GM18858 (cell line): ENCODE measurements at regions not wholly inside any gene's neighbourhood (a gene's known extent, or its start where the extent isn't known, plus 50 kb on each side); places are given as distances from the start of the nearest gene placed in this dataset.
A peak's percentile ranks its signal among the peaks of the same experiment; 100 is the strongest.
"Not testable (repeated sequence)": the region's sequence is repeated elsewhere in the genome, so short reads cannot be mapped to it uniquely, and the experiment has no call there.

ENCODE experiments used
- ATAC-seq: cut with Tn5 transposase; IDR thresholded peaks from one replicate; pipeline ENCODE4 v1.9.1; 2021; ENCODE audit not compliant: unreplicated experiment

DNA sequence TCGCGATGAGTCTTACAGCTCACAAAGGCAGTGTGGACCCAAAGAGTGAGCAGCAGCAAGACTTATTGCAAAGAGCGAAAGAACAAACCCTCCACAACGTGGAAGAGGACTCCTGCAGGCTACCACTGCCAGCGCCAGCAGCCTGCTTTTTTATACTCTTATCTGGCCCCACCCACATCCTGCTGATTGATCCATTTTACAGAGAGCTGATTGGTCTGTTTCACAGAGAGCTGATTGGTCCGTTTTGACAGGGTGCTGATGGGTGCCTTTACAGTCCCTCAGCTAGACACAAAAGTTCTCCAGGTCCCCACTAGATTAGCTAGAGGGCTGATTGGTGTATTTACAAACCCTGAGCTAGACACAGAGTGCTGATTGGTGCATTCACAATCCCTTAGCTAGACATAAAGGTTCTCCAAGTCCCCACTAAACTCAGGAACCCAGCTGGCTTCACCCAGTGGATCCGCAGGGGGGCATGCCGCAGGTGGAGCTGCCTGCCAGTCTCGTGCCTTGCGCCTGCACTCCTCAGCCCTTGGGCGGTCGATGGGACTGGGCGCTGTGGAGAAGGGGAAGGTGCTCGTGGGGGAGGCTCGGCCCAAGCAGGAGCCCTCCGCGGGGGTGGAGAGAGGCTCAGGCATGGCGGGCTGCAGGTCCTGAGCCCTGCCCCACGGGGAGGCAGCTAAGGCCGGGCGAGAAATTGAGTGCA is 75.7 kb downstream of the QDPR start:
- ATAC-seq, result not testable (repeated sequence)

DNA sequence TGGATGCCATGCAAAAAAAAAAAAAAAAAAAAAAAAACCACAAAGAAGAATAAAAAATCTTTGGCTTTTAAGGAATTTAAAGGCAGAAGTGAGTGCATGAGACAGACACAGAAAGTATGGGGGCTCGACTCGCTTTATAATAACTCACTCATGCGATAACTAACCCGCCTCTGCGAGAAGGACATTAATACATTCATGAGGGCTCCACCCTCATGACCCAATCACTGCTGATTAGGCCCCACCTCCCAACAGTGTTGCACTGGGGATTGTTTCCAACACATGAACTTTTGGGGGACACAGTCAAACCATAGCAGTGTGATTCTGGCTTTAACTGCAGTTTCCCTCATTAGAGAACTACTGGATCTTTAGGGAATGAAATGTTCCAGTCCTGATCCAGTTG is 78.1 kb downstream of the QDPR start:
- ATAC-seq, result no peak

DNA sequence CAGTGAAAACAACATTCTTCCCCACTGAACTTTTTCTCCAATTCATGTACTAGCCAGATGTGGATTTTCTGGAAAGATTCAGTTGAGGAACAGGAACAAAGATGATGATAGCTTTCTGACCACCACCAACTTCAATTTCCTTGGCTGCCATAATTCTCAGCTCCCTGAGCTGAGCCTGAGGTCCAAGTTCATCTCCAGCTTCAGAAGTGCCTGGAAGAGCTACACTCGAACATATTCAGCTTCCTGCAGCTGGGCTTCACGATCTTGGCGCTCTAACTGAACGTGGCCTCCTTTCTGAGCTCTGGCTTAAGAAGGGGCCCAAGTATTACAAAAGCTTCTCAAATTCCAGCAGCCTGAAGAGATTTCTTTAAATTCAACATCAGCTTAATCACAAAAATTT is 83.9 kb downstream of the QDPR start:
- ATAC-seq, result no peak

DNA sequence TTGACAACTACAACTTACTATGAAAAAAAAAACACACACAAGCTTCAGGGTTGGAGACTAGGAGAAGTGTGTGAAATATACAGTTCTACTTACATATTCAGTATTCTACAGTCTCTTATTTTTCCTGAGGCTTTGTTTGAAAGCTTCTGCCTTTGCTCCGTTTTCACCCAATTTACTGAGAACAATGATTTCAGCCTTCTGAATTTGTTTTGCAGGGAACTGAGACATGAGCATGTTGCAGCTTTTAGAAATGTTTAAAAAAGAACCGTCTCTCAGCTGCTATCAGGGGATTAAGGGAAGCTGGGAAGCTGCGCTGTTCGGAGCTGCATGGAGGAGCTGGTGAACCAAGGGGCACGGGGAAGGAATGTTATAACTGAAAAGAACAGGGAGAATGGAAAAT is 85.7 kb downstream of the QDPR start:
- no peak for ATAC-seq

DNA sequence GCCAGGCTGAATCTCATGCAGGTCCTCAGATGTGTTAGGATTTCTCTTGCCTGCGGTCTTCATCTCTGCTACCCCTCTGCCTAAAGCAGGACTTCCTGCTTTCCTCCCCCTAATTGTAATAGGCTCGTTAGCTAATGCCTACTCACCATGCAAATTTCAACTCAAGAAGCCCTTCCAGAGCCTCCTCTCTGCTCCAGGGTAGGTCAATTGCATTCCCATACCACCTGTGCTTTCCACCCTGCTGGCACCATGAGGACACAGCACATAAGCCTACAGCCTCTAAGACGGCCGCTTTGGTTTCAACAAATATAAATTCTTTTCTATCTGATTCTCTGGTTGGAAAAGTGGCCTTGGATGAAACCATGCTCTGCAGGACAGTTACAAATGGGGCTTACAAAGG is 93.9 kb downstream of the QDPR start:
- ATAC-seq, result no peak

DNA sequence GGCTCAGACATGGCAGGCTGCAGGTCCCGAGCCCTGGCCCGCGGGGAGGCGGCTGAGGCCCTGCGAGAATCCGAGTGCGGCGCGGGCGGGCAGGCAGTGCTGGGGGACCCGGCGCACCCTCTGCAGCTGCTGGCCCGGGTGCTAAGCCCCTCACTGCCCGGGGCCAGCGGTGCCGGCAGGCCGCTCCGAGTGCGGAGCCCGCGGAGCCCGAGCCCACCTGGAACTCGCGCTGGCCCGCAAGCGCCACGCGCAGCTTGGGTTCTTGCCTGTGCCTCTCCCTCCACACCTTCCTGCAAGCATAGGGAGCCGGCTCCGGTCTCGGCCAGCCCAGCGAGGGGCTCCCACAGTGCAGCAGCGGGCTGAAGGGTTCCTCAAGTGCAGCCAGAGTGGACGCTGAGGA is 97.5 kb downstream of the QDPR start:
- no peak for ATAC-seq

DNA sequence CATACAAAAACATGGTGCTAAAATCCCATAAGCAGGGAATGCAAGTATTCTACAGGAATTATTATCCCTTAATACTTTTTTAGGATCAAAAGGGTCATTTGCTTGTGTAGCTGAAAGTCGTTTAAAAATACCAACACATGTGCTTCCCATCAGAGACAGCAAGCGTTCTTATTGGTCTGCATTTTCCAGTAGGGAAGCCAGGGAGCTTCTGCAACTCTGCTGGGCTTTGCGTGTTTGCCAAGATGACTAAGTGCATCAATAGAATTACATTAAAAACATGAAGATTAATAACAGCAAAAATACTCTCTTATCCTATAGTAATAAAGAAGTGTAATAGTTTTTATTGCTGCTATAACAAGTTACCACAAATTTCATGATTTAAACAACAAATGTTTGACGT is 111.2 kb downstream of the QDPR start:
- no peak for ATAC-seq

DNA sequence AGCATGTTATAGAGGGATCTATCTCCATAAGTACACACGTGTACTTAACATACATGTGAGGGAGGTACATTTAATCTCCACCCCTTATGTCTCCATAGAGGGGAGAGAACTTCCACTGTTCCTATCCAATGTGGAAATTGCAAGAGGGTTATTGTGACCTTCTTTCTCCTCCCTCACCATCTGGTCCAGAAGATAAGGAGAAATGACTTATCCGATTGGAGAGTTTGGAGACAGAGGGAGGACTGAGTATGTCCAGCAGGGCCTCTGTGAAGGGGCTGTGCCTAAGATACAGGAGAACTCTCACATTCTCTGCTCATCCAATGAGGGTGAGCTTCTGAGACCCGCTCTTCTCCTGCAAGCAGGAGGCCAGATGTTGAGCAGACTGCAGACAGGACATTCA is 113.1 kb downstream of the QDPR start:
- no peak for ATAC-seq

DNA sequence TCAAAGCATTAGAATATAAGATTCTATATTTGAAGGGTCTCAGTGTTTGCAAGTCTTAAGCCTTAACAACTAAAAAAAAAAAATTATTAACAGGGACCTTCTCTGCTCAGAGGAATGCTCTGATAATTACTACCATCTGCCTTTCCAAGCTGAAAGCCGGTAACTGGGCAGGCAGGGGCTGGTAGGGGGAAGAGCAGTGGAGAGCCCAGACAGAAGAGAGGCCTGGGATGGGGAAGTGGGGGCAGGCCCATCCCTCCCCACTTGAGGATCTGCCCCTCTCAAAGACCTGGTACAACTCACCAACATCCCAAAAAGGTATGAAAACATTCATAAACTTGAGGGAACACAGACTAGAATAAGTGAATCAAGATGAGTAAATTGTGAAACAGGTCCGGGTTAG is 113.9 kb downstream of the QDPR start:
- ATAC-seq, result no peak

DNA sequence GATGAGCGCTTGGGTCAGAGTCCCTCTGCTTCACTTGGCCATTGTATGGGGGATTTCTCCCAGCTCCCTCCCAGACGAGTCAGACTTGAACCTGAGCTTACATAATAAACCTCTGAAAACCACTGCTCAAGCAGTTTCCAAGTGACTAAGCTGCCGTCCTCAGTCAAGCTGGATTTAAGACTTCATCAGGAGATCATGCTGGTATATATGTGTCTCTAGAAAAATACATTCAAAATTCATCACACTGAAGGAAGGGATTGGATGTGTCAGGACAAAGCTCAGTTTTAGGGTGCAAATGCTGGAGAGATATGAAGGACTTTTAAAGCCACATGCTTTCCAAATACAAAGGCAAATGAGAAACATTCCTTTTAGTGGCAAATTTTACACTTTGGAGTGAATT is 114.3 kb downstream of the QDPR start:
- no peak for ATAC-seq

DNA sequence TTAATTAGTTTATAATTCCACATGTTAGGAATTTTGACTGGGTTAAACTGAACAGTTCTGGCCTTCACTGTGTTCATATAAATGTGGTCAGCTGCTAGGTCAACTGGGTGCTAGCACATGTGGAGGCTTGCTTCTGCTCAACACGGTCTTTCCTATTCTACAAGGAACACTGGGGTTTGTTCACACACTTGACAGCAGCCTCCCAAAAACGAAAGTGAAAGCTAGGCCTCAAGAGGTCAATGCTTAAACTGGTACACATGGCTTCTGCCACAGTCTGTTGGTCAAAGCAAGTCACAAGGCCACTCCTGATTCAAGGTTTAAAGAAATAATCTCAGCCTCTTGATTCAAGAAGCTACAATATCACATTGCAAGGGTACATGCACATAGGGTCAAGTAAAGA is 126.5 kb downstream of the QDPR start:
- peak; percentile 63 for ATAC-seq

DNA sequence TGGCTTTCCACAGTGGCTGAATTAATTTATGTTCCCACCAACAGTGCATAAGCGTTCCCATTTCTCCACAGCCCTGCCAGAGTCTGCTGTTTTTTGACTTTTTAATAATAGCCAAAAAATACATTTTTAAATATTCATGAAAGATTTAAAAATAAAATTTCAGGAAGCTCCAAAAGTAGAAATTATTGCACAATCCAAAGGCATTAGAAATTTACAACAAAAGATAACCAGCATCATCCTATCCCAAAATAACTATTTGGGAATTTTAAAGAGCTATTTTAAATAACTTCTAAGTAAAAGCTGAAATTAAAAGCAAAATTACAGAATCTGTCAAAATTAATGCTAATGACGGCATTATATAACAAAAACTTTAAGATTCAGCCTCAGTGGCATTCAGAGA is 131.5 kb downstream of the QDPR start:
- no peak for ATAC-seq

DNA sequence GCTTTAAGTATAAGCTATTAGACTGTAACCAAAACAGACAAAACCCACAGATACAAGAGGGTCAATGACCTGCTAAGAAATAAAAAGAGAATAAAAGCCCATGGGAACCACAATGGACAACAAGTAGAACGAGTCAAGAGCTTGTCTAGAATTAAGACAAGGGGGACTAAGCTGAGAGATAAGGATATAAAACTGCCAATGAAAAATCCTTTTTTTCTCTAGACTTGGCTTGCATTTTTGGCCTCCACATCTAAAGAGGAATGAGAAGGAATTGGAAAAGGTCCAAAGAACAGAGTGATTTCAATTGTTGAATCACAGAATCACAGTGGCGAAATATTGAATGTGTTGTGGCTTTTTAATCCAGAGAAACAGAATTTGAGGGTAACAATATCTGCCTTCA is 135.7 kb downstream of the QDPR start:
- no peak for ATAC-seq

DNA sequence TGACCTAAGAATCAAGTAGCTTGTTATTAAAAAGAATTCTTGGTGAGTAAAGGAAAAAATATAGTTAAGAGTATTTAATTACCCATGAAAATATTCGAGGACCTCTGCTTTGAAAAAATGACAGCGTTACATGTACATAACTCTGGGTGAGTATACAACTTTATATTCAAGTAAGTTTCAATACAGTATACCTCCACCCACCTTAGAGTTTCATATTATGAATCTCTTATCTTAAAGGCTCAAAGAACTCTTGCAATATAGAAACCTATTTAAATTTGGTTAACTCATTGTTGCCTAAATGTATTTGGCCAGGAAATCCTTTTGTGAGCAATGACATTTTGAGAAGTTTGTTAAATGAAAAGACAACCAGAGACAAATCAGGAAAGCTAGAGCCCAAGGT is 138.2 kb downstream of the QDPR start:
- no peak for ATAC-seq

DNA sequence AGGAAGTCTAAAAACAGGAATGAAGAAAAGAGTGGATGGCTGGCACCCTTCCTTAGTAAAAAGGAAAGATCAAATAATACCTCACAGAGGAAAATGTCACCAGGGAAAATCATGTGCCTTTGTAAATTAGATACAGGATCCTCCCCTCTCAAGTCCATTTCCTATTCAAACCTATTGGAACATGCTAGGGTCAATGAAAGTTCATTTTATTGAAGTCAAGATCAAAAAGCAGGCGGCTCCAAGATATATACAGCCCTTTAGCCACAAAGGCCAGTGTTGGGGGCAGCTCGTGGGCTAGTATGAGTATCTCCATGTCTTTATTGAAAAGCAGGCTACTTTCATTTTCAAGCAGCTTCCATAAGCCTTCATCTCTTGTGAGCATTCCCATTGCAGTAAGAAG is 141.1 kb downstream of the QDPR start:
- no peak for ATAC-seq

DNA sequence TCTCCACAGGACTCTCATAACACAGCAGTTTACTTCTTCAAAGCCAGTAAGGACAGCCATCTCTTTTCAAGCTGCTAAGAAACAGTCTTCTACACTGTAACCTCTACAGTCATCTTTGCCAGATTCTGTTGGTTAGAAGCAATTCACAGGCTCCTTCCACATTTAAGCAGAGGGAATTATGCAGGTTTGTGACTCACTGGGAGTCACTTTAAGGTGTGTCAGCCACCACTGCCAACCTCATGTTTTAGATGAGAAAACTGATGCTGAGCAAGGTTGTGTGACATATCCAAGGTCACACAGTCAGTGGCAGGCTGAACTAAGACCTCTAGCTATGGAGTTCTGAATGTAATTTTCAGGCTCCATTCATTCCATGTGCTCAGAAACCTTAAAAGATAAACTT is 143.5 kb downstream of the QDPR start:
- ATAC-seq, result no peak

DNA sequence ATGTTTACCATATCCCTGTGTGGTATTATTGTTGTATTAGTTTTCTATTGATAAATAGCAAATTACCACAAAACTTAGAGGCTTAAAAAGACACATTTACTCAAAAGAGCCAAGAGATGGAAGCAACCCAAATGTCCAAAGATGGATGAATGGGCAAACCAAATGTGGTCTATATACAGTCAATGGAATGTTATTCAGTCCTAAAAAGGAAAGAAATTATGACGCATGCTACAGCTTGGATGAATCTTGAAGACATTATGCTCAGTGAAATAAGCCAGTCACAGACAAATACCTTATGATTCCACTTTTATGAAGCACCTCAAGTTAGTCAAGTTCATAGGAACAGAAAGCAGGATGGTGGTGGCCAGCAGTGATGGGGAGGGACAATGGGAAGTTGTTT is 144.7 kb downstream of the QDPR start:
- ATAC-seq, result no peak

DNA sequence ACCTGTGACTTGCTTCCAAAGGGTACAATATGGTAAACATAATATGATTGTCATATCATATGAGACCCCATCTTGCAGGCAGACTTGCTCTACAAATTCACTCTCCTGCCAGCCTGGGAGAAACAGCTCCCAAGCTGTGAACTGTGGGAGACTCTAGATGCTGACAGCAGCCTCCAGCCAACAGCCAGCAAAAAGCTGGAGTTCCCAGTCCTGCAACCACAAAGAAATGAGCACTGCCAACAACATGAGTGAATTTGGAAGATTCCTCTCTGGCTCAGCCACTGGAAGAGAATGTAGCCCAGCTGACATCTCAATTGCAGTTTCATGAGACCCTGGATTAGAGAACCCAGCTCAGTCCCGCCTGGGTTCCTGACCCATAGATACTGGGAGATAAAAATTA is 145.4 kb downstream of the QDPR start:
- no peak for ATAC-seq

DNA sequence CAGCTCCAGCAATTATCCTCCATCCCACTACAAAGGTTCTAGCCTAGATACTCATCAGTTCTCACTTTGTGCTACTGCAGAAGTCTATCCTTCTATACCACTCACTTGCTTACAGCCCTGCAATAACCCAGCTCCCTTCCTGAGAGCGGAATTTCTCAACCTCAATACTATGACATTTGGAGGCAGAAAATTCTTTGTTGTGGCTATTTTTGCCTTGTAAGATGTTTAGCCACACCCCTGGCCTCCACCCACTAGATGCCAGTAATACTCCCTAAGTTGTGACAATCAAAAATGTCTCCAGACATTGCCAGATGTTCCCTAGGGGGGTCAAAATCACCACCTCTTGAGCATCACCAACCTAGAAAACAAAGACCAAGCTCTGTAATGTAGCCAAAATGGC is 149.5 kb downstream of the QDPR start:
- no peak for ATAC-seq

DNA sequence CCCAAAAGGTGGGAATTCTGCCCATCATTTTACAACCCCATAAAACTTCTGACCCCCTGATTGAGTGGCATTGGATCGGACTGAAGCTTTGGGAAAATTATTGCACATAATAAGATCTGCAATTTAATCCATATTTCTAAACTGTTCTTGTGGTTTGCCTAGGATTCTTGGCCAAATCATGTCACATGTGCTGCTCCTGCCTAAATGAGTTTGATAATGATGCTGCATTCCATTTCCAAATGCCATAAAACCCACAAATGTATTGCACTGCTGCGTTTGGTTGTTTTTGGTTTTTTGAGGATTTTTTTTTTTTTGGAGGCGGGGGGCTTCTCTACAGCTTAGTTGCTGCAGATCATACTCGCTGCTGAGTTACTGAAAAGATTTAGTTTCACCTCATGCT is 153.6 kb downstream of the QDPR start:
- ATAC-seq, result no peak

DNA sequence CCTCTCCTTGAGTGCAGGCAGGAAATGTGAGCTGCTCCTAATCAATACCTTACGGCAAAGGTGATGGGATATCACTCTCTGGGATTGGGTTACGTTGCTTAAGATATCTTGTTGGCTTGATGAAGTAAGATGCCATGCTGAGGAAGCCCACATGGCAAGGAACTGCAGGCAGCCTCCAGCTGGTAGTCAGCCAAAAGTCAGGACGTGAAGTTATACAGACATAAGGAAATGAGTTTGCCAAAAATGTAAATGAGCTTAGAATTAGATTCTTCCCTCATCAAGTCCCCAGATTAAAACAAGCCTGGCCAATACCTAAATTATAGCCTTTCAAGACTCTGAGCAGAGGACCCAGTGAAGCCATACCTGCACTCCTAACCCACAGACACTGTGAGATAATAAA is 155.0 kb downstream of the QDPR start:
- no peak for ATAC-seq

DNA sequence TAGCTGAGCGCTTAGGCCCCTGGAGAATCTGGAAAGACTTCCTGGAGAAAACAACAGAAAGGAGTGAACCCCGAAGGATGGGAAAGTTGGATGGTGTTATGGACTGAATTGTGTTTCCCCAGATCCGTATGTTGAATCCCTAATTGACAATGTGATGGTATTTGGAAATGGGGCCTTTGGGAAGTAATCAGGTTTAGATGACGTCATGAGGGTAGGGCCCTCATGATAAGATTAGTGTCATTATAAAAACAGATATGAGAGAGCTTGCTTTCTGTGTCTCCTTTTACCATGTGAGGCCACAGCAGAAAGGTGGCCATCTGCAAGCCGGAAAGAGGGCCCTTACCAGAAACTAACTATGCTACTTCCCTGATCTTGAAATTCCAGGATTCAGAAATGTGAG is 159.5 kb downstream of the QDPR start:
- ATAC-seq, result no peak

DNA sequence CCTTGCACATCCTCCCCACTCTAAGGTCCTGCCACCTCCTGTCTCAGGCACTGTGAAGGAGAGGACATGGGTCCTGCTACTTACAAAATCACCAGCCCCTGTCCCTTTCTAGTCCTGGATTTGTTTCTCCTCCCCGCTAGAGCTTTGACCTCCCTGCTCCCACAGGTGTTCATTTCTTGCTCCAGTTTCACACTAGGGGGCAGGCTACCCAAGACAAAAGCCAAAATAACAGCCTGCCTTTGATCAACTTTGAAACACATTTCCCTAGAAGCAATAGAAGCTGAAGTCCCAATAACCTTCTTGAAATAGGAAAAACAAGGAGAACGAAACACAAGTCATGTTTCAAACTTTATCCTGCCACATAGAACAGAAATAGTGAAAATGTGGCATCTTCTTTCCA is 164.4 kb downstream of the QDPR start:
- ATAC-seq, result no peak

DNA sequence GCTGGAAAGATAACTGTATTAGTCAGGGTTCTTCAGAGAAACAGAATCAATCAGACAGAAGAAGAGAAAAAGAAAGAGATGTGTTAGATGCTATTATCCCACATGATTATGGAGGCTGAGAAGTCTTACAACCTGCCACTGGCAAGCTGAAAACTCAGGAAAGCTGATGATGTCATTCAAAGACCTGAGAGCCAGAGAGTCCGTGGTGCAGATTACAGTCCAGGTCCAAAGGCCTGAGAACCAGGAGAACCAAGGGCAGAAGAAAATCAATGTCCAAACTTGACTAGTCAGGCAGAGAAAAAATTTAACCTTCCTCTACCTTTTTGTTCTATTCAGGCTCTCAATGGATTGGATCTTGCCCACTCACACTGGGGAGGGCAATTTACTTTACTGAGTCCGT is 172.5 kb downstream of the QDPR start:
- ATAC-seq, result no peak
